HG03439 (cell line): ENCODE measurements at regions not wholly inside any gene's neighbourhood (a gene's known extent, or its start where the extent isn't known, plus 50 kb on each side); places are given as distances from the start of the nearest gene placed in this dataset.

ENCODE experiments used
- ATAC-seq: cut with Tn5 transposase; IDR thresholded peaks from one replicate; pipeline ENCODE4 v1.9.1; 2021; ENCODE audit warnings: mild to moderate bottlenecking, moderate library complexity; ENCODE audit not compliant: unreplicated experiment

GRCh38 chr1:39107341-39108290, 81.5 kb downstream of the NDUFS5 start:
- ATAC-seq = no peak

- no peak for ATAC-seq
These were observed 83.5 kb downstream of the NDUFS5 start for GRCh38 chr1:39109644-39110043.

- no peak for ATAC-seq
These were observed 84.2 kb downstream of the NDUFS5 start for GRCh38 chr1:39110325-39110851.

- no peak for ATAC-seq
These were observed 84.7 kb downstream of the NDUFS5 start for GRCh38 chr1:39110882-39111281.

- no peak for ATAC-seq
These were observed 87.1 kb downstream of the NDUFS5 start for GRCh38 chr1:39113109-39113743.

GRCh38 chr1:39115271-39116110, 89.0 kb upstream of the MACF1 start:
- ATAC-seq = no peak

GRCh38 chr1:39116116-39116607, 88.3 kb upstream of the MACF1 start:
- ATAC-seq = no peak

- ATAC-seq = no peak
These were observed 87.4 kb upstream of the MACF1 start for GRCh38 chr1:39116860-39117728.

- ATAC-seq = no peak
These were observed 86.5 kb upstream of the MACF1 start for GRCh38 chr1:39117899-39118450.

- ATAC-seq = no peak
These were observed 82.4 kb upstream of the MACF1 start for GRCh38 chr1:39122056-39122455.

- ATAC-seq = no peak
These were observed 80.2 kb upstream of the MACF1 start for GRCh38 chr1:39124282-39124681.

- no peak for ATAC-seq
These were observed 77.0 kb upstream of the MACF1 start for GRCh38 chr1:39127513-39127912.

- no peak for ATAC-seq
These were observed 76.4 kb upstream of the MACF1 start for GRCh38 chr1:39128126-39128525.

- ATAC-seq = no peak
These were observed 75.5 kb upstream of the MACF1 start for GRCh38 chr1:39128959-39129358.

- ATAC-seq = no peak
These were observed 75.0 kb upstream of the MACF1 start for GRCh38 chr1:39129514-39129913.

GRCh38 chr1:39130325-39130724, 74.2 kb upstream of the MACF1 start:
- no peak for ATAC-seq

- no peak for ATAC-seq
These were observed 72.6 kb upstream of the MACF1 start for GRCh38 chr1:39131940-39132339.

GRCh38 chr1:39132505-39133339, 71.8 kb upstream of the MACF1 start:
- ATAC-seq = no peak

GRCh38 chr1:39133340-39133684, 71.2 kb upstream of the MACF1 start:
- no peak for ATAC-seq
